SW 1271 (cell line): ENCODE measurements at regions not wholly inside any gene's neighbourhood (a gene's known extent, or its start where the extent isn't known, plus 50 kb on each side); places are given as distances from the start of the nearest gene placed in this dataset.

Experiments
- DNase-seq, 2 experiments: peaks; one replicate each; lab custom pipeline; 2025; lab: John Stamatoyannopoulos, UW

- peak in 1 of 2 experiments; percentile 48 for DNase-seq
Observed at GRCh38 chr11:110984147-110984546, 261.4 kb upstream of the POU2AF2 start.

DNA sequence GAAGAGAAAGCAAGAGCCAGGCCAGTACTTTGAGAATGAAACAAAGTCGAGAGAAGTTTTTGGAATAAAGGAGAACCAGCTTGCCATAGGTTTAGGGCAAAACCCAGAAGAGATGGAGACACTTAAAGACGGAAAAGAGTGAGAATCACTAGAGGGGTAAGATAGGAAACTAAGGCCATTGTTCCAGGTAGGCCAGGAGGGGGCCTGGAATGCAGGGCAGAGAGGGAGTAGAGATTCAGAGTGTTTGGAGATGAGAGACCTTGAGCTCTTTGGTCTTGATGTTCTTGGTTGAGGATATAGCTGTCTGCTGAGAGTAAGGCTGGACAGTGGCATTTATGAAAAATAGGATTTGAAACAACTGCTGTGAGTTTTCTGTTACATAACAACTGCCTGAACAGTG lies 263.3 kb upstream of the POU2AF2 start:
- no peak for DNase-seq

GRCh38 chr11:110979696-110980095 lies 265.8 kb upstream of the POU2AF2 start:
- DNase-seq: no peak

DNA sequence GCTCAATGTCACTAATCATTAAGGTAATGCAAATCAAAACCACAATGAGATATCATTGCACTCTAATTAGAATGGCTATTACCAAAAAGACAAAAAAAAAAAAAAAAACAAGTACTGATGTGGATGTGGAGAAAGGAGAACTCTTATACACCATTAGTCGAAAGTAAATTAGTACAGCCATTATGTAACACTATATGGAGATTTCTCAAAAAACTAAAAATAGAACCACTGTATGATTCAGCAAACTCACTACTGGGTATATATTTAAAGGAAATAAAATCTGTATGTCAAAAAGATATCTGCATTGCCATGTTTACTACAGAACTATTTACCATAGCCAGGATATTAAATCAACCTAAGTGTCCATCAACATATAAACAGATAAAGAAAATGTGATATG lies 265.4 kb upstream of the ARHGAP20 start:
- no peak for DNase-seq

DNA sequence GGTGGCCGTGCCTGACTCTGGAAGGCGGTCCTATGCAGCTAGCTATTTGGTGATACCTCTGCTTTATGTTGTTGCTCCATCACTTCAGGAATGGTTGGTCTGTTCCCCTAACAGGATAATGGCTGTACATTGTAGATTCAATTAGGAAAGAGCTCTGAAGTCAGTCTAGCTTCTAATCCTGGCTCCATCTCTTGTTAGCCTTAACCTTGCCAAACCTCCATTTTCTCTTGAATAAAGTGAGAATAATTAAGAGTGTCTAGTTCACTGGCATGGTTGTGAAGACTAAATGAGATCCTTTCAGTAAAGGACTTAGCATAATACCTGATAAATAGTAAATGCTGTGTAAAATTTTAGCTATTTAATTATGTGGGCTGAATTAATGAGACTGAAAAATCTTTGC lies 262.5 kb upstream of the ARHGAP20 start:
- no peak for DNase-seq

- no peak for DNase-seq
Observed at GRCh38 chr11:110973401-110973980, 261.3 kb upstream of the ARHGAP20 start.

DNA sequence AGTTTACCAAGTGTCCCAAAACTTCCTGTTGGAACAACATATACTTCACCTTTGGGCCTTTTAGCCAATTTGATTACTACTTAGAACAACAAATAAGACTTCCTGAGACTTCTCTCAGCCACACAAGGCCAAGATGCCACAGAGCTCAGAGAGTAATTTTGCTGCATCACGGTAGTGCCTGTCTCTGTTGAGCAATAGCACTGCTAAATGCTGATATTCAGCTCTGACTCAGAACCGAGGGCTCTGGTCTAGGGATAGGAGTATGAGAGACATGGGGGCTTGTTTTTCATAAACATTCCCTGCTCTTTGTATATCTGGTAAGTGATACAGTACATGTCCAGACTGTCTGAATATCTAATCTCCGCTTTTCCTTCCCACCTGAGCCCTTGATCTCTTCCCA lies 260.4 kb upstream of the ARHGAP20 start:
- no peak for DNase-seq

DNA sequence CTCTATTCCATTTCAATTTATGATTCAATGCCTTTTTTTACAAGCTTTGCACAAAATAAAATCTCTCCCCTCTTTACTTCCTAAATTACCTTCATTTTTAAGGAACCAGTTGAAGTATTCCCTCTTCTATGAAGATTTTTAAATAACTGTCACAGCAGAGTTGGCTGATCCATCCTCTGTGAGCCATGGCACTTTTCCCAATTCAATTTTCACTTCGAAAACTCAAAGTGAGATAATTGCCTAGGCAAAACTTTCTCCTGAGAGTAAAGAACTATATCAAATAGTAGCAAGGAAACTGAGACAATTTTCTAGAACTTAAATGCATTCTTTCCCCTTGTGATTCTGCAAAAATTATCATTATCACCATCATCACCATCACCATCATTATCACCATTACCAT lies 259.9 kb upstream of the ARHGAP20 start:
- no peak for DNase-seq

DNA sequence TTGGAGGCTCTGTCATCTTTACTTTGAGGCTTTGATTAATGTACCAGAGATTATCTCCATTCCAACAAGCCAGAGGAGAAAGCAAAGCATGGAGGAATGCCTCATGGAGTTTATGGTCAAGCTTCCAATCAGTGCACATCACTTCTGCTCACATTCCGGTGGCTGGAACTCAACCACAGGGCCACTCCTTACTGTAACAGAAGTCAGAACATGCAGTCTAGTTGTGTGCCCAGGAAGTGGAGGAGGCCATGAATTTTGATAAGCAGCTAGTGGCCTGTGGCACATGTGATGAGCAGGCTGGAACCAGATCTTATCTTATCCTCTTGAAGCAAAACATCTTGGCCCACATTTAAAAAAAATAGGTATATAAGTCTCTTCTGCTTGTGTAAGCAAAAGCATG lies 258.9 kb upstream of the ARHGAP20 start:
- DNase-seq: no peak

GRCh38 chr11:110968348-110969062 lies 256.3 kb upstream of the ARHGAP20 start:
- no peak for DNase-seq

- no peak for DNase-seq
Observed at GRCh38 chr11:110966131-110966530, 253.9 kb upstream of the ARHGAP20 start.

- DNase-seq: no peak
Observed at GRCh38 chr11:110962921-110963320, 250.7 kb upstream of the ARHGAP20 start.

- DNase-seq: no peak
Observed at GRCh38 chr11:110960167-110960566, 247.9 kb upstream of the ARHGAP20 start.

DNA sequence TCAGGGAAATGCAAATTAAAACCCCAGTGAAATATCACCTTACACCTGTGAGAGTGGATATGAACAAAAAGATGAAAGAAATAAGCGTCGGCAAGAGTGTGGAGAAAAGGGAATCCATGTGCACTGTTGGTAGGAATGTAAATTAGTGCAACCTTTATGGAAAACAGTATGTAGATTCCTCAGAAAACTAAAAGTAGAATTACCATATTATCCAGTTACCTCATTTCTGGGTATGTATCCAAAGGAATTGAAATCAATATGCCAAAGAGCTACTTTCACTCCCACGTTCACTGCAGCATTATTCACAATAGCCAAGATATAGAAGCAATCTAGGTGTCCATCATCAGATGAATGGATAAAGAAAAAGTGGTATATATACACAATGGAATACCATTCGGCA lies 246.0 kb upstream of the ARHGAP20 start:
- DNase-seq: no peak

DNA sequence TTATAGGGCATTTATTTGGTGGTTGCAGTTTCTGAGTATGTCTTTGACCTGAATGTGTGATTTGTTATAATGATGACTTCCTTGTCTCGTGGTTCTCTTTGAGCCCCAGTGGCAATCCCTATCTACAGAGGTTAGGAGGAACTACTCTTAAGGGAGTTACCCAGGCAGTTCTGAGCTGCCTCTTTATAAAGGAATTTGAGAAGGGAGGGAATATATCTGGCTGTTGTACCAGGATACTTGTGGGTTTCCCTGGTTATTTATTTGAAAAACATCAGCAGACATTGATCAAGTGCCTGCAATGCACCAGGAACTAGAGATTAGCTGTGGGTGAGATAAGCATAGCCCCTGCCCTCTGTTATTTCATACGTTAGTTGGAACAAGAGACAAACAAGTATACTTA lies 243.5 kb upstream of the ARHGAP20 start:
- DNase-seq: no peak

DNA sequence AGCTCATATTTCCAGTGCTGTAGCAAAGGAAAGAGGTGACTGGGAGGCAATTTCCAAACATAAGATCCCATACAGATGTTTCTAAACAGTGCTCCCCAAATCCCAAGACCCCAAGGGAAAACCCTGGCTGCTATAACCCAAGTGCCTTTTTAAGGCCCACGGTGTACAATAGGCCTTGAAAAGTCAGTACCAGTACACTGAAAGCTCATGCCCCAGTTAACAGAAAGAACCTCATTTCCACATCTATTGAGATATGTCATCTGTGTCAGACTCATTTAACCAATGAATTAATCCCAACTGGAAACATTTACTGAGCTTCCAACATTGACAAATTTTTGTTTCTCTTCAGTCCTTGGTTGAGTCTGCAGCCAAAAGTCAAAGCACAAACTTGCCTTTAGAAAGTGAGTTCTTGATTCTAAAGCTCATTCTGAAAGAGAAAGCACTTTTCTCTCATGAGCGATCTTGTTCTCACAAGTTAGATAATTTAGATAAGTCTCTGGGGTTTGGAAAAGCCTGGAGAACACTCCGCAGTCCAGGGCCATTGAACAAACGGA lies 239.8 kb upstream of the ARHGAP20 start:
- no peak for DNase-seq

DNA sequence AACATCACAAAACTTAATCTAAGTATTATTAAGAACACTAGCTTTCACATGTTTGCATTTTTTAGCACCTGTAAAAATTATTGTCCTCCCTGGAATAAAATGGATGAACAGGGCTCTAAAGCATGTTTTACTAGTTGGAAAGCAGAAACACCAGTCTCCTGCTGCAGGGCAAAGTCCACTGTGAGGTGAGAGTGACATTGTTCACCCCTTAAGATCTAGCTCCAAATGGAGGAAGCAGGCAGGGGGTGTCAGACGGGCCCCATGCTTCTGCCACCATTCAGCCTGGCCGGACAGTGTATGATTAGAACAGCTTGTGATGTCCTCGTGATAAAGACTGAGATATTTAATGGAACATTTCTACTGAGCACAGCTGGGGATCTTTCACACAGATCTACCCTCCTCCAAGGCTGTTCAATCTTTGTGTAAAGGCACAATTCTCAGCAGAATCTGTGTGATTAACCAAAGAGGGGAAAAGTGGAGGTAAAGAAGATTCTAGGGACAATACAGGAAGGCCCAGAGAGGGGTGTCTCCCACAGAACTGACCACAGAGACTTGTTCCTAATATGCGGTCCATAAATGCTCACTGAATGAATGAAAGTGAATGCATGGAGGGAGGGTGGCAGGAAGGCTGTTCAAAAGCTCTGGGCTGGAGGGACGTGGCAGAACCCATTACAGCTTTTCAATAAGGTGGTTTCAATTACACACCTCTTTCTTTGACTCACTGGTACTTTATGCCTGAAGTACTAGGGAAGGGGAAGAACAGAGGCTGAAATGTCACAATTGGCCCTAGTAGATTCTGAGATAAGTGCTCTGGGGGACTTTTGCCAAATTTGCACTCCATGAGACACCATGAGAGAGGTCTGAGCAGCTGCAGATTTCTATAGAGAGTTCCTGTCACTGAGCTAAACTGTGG lies 239.1 kb upstream of the ARHGAP20 start:
- DNase-seq: no peak

DNA sequence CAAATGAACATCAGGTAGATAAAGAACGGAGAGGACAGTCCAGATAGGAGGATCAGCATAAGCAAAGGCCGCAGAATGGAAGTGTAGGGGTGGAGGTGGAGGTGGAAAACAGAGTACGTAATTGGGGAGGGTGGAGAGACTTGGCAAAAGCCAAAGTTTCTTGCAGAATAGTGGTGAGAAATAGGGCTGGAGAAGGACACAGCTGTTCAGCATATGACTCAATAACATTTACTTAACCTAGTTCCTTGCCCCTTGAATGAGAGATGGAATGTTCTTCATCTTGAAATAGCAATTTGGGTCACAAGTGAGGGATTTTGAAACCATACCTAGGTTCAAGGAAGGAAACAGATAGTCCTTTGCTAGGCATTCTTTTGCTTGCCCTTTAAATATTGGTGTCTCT lies 235.9 kb upstream of the ARHGAP20 start:
- DNase-seq: no peak

DNA sequence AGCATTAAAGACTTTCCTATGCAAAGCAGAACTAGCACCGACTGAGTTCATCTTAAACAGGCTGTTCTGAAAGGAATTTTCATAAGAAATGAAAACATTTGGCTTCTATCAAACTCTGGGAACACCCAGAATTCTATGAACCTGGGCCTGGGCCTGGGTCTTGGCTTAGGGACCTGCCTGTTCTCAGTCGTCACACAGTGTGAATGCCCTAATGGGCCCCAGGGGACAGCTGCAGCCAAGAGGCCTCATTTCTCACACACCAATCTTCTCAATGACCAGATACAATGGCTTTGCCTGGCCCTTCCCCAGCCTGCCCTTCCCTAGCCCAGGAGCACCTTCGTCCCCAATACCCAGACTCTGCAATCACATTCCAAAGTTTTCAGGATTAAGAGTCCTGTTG lies 234.9 kb upstream of the ARHGAP20 start:
- DNase-seq: no peak

GRCh38 chr11:110939471-110939870 lies 227.2 kb upstream of the ARHGAP20 start:
- no peak for DNase-seq

- no peak for DNase-seq
Observed at GRCh38 chr11:110935018-110935640, 222.9 kb upstream of the ARHGAP20 start.

- no peak for DNase-seq
Observed at GRCh38 chr11:110929129-110929528, 216.9 kb upstream of the ARHGAP20 start.
